Sigmoid colon (tissue), 3 donors: ENCODE measurements at regions not wholly inside any gene's neighbourhood (a gene's known extent, or its start where the extent isn't known, plus 50 kb on each side); places are given as distances from the start of the nearest gene placed in this dataset.

Experiments used
- POLR2A ChIP-seq, 2 donors: fragments of 450-650 bp; IDR thresholded peaks; one replicate each; pipeline ENCODE4 v1.6.1; 2016; ENCODE audit warnings: antibody characterized with exemption in 2 of 2, mild to moderate bottlenecking in 2 of 2, moderate library complexity in 2 of 2
- TF ChIP-seq, protein P1 (sequence below), 4 experiments: fragments of 450-650 bp in 3 of 4; fragments of 200-600 bp in 1 of 4; IDR thresholded peaks; one replicate each; pipeline ENCODE4 v1.5.1; 2016 to 2019; ENCODE audit warnings: antibody characterized with exemption in 4 of 4, mild to moderate bottlenecking in 3 of 4, moderate library complexity in 2 of 4

DNA sequence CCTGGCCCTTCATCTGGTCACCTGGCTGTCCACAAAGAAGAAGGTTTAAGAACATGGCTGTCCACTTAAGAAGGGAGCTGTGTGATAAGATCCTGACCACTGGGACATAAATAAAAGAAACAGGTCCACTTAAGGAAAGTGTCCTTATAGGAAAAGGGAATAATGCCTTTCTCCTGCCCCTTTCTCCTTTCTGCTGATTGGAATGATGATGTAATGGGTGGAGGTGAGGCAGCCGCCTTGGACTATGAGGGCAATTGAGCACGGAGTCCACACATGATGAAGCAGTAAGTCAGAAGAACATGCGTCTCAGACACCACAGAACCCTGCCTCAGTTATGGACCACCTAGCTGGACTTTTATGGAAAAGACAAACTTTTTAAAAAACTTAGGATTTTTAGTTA is 401.1 kb downstream of the SHANK2 start:
- TF ChIP-seq, protein P1, sequence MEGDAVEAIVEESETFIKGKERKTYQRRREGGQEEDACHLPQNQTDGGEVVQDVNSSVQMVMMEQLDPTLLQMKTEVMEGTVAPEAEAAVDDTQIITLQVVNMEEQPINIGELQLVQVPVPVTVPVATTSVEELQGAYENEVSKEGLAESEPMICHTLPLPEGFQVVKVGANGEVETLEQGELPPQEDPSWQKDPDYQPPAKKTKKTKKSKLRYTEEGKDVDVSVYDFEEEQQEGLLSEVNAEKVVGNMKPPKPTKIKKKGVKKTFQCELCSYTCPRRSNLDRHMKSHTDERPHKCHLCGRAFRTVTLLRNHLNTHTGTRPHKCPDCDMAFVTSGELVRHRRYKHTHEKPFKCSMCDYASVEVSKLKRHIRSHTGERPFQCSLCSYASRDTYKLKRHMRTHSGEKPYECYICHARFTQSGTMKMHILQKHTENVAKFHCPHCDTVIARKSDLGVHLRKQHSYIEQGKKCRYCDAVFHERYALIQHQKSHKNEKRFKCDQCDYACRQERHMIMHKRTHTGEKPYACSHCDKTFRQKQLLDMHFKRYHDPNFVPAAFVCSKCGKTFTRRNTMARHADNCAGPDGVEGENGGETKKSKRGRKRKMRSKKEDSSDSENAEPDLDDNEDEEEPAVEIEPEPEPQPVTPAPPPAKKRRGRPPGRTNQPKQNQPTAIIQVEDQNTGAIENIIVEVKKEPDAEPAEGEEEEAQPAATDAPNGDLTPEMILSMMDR (IDR thresholded peaks at IDR 0.05) = no peak
- no peak for TF ChIP-seq POLR2A (IDR thresholded peaks at IDR 0.05)
